GM11168 (cell line): ENCODE measurements at regions not wholly inside any gene's neighbourhood (a gene's known extent, or its start where the extent isn't known, plus 50 kb on each side); places are given as distances from the start of the nearest gene placed in this dataset.

Experiments
- in situ Hi-C: fragments of 300-500 bp; cut with MboI; formaldehyde crosslinking; loops from one replicate; pipeline ENCODE4 v1.12.0; 2022; ENCODE audit warnings: low sequenced_read_pairs; ENCODE audit not compliant: unreplicated experiment

DNA sequence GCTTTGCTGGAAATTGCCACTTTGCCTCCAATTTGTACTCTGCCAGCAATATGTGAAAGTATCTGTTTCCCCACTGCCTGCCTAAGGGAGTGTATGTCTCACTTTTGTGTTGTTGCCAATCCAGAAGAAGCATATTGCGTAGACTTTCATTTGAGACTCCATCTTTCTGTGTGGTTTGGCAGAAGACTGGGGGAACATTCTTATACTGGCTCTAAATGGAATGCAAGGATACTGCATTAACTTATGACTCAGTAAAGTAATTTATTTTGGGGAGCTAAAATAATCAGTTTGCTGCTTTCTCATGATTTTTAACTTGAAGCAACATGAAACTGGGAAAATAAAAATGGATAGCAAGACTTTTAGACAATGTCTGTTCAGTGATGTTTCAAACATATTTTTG lies 107.7 kb upstream of the TMPRSS2 start:
- in situ Hi-C loops: loop anchor here (25.0 kb wide), 1 partner anchor 497 kb away; no protein-coding TSS in a partner anchor

- in situ Hi-C loops: loop anchor here (25.0 kb wide), 1 partner anchor 498 kb away; no protein-coding TSS in a partner anchor
These were observed 106.6 kb upstream of the TMPRSS2 start for GRCh38 chr21:41614511-41614910.

DNA sequence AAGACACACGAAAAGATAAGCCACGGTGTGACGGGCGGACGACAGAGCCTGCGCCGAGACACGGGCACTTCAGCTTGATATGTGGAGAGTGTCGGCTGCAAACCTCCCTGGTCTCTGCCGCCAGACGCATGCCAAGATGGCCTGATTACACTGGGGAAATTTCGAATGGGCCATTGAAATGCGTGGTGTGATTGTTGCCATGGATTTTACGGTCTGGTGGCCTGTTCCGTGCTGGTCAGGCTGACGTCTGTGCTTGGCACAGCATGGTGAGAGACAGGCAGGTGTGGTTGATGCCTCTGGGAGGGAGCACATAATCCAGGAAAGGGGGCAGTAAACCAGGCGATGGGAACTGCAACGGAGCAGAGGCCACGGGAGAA lies 105.6 kb upstream of the TMPRSS2 start:
- in situ Hi-C loops: loop anchor here (25.0 kb wide), 1 partner anchor 499 kb away; no protein-coding TSS in a partner anchor

DNA sequence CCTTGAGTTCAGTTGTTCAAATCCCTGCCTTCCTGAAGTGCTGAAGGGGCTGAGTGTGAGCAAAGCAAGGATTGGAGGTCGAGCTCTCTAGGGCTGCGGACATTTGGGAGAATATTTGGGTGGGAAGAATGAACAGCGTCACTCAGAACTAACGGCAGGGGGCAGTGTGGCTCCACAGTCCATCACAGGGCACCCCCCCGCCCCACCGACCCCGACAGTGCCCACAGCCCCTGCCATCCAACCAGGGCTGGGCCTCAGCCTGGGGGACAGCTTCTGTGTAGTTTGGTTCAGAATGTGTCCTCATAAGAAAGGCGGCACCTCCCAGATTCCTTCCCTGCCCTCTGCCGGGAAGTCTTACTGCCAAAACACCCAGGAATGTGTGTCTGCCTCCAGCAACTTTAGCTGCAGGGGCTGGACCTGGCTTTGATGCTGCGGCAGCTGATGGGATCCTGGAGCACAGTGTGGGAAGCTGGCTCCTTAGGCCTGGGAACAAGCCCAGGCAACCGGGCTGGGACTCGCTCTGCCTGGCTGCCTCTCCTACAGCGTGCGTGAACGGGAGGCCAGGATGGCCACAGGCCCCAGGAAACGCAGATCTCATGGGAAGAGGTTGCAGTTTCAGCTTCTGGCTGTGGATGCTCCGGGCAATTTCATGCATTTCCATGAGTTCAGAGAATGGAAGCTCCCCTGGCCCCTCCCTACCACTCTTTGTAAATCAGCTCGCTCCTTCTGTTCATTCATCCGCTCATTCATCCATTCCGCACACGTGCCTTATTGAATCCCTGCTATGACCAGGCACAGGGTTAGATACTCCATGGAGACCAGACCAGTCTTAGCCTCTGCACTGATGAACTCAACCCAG lies 104.9 kb upstream of the TMPRSS2 start:
- in situ Hi-C loops: loop anchor here (25.0 kb wide), 1 partner anchor 499 kb away; no protein-coding TSS in a partner anchor

GRCh38 chr21:41611966-41612606 lies 104.1 kb upstream of the TMPRSS2 start:
- in situ Hi-C loops: loop anchor here (25.0 kb wide), 1 partner anchor 500 kb away; no protein-coding TSS in a partner anchor

- in situ Hi-C loops: loop anchor here (25.0 kb wide), 1 partner anchor 501 kb away; no protein-coding TSS in a partner anchor
These were observed 103.5 kb upstream of the TMPRSS2 start for GRCh38 chr21:41611441-41611840.

DNA sequence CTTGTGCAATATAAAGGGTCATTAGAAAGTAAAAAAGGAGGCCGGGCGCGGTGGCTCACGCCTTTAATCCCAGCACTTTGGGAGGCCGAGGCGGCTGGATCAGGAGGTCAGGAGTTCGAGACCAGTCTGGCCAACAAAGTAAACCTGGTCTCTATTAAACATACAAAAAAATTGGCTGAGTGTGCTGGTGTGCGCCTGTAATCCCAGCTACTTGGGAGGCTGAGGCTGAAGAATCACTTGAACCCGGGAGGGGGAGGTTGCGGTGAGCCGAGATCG lies 102.8 kb upstream of the TMPRSS2 start:
- in situ Hi-C loops: loop anchor here (25.0 kb wide), 1 partner anchor 502 kb away; no protein-coding TSS in a partner anchor

GRCh38 chr21:41610042-41610839 lies 102.3 kb upstream of the TMPRSS2 start:
- in situ Hi-C loops: loop anchor here (25.0 kb wide), 1 partner anchor 502 kb away; no protein-coding TSS in a partner anchor

GRCh38 chr21:41606706-41607105 lies 98.7 kb upstream of the TMPRSS2 start:
- in situ Hi-C loops: loop anchor here (25.0 kb wide), 1 partner anchor 506 kb away; no protein-coding TSS in a partner anchor

DNA sequence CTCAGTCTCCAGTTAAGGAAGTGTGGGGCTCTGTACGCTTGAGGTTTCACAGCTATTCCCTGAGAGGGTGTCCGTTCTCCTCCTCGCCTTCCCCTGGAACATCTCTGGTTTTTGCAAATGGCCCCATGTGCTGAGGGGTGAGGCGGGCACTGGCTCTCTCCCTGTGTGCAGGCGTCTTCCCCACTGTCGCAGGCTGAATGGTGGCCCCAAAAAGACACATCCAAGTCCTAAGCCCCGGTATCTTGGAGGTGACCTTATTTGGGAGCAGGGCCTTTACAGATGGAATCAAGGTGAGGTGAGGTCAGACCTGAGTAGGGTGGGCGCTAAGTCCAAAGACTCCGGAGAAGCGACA lies 98.0 kb upstream of the TMPRSS2 start:
- in situ Hi-C loops: loop anchor here (25.0 kb wide), 1 partner anchor 506 kb away; no protein-coding TSS in a partner anchor

DNA sequence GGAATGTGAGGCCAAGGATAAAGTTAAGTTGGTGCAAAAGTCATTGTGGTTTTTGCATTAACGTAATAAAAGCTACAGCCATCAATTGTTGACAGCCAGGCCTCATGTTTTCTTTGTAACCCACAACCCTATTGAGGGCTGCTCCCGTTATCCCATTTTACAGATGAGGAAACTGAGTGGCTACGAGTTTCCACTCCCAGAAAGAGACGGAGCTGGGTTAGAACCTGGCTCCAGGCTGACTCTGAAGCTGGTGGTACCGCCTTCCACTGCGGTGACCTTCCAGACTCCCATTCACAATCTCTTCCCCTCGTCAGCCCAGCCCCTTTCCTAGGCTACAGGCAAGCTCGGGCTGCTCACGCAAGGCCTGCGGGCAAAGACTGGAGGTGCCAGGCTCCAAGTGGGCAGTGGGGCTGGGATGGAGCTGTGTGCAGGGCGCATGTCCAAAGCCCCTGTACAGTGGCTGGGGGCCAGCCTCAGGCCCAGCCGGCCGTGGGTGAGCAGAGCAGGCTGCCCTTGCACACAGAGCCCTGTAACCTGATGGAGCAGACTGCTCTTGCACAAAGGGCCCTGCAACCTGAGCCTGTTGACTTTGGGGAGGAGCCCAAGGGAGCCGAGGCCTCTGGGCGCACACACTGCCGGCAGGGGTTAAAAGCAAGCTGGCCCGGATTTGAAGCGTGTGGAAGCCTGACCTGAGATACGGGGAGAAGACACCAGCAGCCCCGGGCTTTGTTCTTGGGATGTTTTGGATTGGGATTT lies 97.4 kb upstream of the TMPRSS2 start:
- in situ Hi-C loops: loop anchor here (25.0 kb wide), 1 partner anchor 507 kb away; no protein-coding TSS in a partner anchor

DNA sequence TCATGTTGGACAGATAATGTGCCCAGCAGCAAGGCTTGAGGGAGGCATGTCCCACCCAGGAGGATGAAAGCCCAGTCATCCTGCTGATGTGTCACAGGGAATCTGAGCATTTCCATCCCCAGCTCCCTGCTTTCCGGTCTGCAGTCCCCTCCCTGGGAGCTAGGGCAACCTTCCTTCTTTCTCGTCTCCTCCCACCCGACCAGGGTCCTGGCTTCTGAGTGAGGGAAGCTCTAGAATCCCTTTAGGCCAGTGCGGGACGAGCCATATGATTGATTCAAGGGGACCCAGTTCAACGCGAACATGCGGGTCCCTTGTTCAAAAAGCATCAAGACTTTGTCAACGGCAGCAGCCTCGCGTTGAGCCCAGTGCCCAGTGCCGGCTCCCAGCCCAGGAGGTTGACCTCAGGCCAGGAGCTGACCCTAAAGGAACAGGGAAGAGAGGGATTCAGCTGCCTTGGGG lies 96.7 kb upstream of the TMPRSS2 start:
- in situ Hi-C loops: loop anchor here (25.0 kb wide), 1 partner anchor 508 kb away; no protein-coding TSS in a partner anchor

GRCh38 chr21:41603476-41603875 lies 95.5 kb upstream of the TMPRSS2 start:
- in situ Hi-C loops: loop anchor here (25.0 kb wide), 1 partner anchor 509 kb away; no protein-coding TSS in a partner anchor

- in situ Hi-C loops: loop anchor here (25.0 kb wide), 1 partner anchor 510 kb away; no protein-coding TSS in a partner anchor
These were observed 94.6 kb upstream of the TMPRSS2 start for GRCh38 chr21:41602531-41602930.

DNA sequence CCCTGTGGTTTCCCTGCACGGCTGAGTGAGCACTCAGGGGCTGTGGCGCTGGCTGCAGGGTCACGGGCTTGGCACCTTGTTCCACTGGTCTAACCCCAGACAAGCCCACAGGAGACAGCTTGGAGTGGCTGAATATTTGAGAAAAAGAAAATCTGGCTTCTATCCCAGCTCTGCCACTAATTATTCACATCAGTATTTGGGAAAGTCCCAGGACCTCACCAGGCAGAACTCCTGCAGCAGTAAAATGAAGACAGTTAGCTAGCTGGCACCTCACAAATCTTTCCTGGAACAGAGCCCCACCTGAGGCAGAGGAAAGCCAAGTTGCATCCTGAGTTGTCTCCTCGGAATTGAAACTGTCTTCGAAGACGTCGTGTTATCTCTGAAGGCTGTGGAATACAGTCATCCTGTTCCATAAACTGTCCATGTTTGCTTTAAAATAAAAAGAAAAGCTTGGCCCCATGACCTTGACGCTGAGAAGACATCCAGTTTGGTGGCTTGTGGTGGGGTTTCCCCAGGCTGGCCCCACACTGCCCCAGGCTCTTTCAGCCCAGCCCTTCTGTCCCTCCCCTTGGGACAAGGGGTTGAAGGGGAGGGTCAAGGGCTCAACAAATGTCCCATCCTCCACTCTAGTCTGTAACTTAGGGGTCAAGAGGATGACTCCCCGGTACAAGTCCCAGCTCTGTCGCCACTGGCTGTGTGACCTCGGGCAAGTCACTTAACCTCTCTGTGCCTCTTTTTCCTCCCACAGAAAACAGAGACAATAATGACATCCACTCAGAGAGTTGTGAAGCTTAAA lies 93.8 kb upstream of the TMPRSS2 start:
- in situ Hi-C loops: loop anchor here (25.0 kb wide), 1 partner anchor 511 kb away; no protein-coding TSS in a partner anchor

DNA sequence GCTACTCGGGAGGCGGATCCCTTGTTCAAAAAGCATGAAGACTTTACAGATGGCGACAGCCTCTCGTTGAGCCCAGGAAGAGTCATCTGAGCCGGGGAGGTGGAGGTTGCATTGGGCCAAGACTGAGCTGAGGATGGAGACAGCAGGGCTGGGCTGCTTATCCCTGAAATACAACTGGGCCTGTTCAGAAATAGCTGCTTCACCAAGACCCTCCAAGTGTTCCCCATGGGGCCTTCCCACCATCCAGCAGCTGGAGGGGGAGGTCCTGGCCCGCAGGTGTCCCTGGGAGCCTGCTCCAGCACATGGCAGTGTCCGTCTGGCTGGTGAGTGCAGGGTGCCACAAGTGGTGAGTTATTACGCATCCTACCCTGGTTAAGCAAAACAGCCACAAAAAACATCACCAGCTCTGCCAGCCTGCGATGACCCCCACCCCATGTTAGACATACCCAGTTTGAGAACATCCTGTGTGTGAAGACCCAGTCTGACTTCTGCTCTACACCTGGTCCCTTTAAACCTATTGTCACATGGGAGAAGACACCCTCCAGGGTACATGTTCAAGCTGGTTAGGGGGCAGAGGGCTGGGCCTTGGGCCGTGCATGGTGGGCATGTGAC lies 93.1 kb upstream of the TMPRSS2 start:
- in situ Hi-C loops: loop anchor here (25.0 kb wide), 1 partner anchor 511 kb away; no protein-coding TSS in a partner anchor

DNA sequence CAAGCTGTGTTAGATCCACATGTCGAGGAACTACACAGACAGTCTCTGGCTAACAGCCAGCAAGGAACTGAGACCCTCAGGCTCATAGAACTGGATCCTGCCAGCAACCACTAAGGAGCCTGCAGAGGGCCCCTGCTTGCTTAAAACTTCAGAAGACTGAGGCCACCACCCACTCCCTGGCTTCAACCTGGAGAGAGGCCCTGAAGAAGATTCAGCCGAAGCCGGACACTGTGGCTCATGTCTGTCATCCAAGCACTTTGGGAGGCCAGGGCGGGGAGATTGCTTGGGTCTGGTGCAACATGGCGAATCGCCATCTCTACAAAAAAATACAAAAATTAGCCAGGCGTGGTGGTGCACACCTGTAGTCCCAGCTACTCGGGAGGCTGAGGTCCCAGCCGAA lies 92.6 kb upstream of the TMPRSS2 start:
- in situ Hi-C loops: loop anchor here (25.0 kb wide), 1 partner anchor 512 kb away; no protein-coding TSS in a partner anchor

DNA sequence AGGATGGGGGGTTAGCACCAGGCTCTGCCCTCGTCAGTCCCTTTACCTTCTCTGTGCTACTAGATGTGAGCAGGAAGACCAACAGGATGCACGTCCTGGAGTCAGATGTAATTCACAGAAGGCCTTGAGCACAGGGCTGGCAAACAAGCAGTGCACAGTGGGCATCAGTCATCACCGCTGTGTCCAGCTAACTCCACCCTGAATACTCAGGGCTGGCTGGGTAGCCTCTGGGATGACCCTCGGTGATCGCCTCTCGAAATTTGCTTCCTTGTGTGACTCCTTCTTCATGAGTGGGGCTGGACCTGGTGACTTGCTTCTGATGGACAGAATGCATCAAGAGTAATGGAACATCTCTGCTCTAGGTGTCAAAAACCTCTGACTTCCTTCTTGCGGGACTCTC lies 92.2 kb upstream of the TMPRSS2 start:
- in situ Hi-C loops: loop anchor here (25.0 kb wide), 1 partner anchor 512 kb away; no protein-coding TSS in a partner anchor
